ENCODE measurements at regions not wholly inside any gene's neighbourhood (a gene's known extent, or its start where the extent isn't known, plus 50 kb on each side); places are given as distances from the start of the nearest gene placed in this dataset.

GRCh38 chr9:21674894-21675293 is 127.5 kb upstream of the MTAP start:
- TF ChIP-seq CTCF (IDR thresholded peaks at IDR 0.05; ENCODE audit: low read length) (no peak), EZH2 (optimal IDR thresholded peaks at IDR 0.05; ENCODE audit: low read depth, low read length) (no peak), EZH2phosphoT487 (IDR thresholded peaks at IDR 0.05; ENCODE audit: low read length) (no peak)

Data from MM.1S (cell line).